ENCODE measurements at regions not wholly inside any gene's neighbourhood (a gene's known extent, or its start where the extent isn't known, plus 50 kb on each side); places are given as distances from the start of the nearest gene placed in this dataset.

- H3K27ac ChIP-seq (ENCODE audit: low read depth, low read length, poor library complexity, severe bottlenecking): no peak overlapping the region
- no peaks in the 10 kb centered on the region for H3K4me1 ChIP-seq (ENCODE audit: insufficient read depth, low read length, poor library complexity, severe bottlenecking)
- TF ChIP-seq EZH2 (IDR thresholded peaks at IDR 0.05; ENCODE audit: borderline replicate concordance, low read depth, low read length, poor library complexity, severe bottlenecking): no peak
- TF ChIP-seq, protein P1, sequence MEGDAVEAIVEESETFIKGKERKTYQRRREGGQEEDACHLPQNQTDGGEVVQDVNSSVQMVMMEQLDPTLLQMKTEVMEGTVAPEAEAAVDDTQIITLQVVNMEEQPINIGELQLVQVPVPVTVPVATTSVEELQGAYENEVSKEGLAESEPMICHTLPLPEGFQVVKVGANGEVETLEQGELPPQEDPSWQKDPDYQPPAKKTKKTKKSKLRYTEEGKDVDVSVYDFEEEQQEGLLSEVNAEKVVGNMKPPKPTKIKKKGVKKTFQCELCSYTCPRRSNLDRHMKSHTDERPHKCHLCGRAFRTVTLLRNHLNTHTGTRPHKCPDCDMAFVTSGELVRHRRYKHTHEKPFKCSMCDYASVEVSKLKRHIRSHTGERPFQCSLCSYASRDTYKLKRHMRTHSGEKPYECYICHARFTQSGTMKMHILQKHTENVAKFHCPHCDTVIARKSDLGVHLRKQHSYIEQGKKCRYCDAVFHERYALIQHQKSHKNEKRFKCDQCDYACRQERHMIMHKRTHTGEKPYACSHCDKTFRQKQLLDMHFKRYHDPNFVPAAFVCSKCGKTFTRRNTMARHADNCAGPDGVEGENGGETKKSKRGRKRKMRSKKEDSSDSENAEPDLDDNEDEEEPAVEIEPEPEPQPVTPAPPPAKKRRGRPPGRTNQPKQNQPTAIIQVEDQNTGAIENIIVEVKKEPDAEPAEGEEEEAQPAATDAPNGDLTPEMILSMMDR (conservative IDR thresholded peaks at IDR 0.05; ENCODE audit: low read depth, low read length): no peak
- H3K4me3 ChIP-seq (ENCODE audit: low read depth, low read length, poor library complexity, severe bottlenecking): no peak overlapping the region
- ChIA-PET POLR2A (ENCODE audit: low non-redundant PET) (no interaction called here), CTCF (no interaction called here)
- BruUV-seq (replicated peaks): no TSS peak
- intact Hi-C loops (cut with micrococcal nuclease; ENCODE audit: unreplicated experiment): loop anchor here (10.0 kb wide), 2 partner anchors 393 to 1213 kb away; no protein-coding TSS in a partner anchor
- H3K9me3 ChIP-seq (ENCODE audit: low read depth, low read length, poor library complexity, severe bottlenecking): no peaks in the 10 kb centered on the region
- DNase-seq (ENCODE audit: low spot score): no peak
- no peaks in the 10 kb centered on the region for H3K36me3 ChIP-seq (ENCODE audit: insufficient read depth, low read length, poor library complexity, severe bottlenecking)
- H3K27me3 ChIP-seq (replicated peaks; ENCODE audit: insufficient read depth, low read depth, low read length, poor library complexity): no peaks in the 10 kb centered on the region
Observed at GRCh38 chr3:71872256-71872655, 87.3 kb upstream of the PROK2 start.

DNA sequence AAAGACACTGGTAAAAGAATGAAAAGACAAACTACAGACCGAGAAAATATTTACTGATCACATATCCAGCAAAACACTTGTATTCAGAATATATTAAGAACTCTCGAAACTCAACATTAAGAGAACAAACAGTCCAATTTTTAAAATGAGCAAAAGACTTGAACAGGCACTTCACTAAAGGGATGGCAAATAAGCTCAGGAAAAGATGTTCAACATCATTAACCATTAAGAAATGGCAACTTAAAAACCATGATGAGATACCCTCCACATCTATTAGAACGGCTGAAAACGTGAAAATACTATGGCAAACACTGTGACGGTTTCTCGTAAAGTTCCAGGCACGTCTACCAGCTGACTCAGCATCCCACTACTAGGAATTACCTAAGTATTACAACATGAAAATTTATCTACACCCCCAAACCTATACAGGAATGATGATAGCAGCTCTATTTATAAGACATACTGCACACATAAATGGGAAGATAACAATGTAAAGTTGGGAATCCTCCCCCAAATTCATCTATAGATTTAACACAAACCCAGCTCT is 86.1 kb upstream of the PROK2 start:
- ChIA-PET CTCF (no interaction called here), POLR2A (ENCODE audit: low non-redundant PET) (no interaction called here)
- intact Hi-C loops (cut with micrococcal nuclease; ENCODE audit: unreplicated experiment): loop anchor here (10.0 kb wide), 2 partner anchors 394 to 1214 kb away; no protein-coding TSS in a partner anchor

DNA sequence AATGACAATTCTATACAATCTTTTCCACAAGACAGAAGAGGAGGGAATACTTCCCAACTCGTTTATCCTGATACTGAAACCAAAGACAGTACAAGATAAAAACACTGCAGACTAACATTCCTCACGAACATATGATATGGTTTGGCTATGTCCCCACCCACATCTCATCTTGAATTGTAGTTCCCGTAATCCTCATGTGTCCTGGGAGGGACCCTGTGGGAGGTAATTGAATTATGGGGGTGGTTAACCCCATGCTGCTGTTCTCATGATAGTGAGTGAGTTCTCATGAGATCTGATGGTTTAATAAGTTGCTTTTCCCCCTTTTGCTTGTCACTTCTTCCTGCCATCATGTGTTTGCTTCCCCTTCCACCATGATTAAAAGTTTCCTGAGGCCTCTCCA is 83.9 kb upstream of the PROK2 start:
- BruUV-seq (replicated peaks): no TSS peak
- CTCF ChIA-PET: no interaction called here
- no peaks in the 10 kb centered on the region for H3K36me3 ChIP-seq (ENCODE audit: insufficient read depth, low read length, poor library complexity, severe bottlenecking)
- H3K4me1 ChIP-seq (ENCODE audit: insufficient read depth, low read length, poor library complexity, severe bottlenecking): no peaks in the 10 kb centered on the region
- peak; percentile 59 for DNase-seq (ENCODE audit: low spot score)
- no peaks in the 10 kb centered on the region for H3K9me3 ChIP-seq (ENCODE audit: low read depth, low read length, poor library complexity, severe bottlenecking)
- POLR2A ChIA-PET (ENCODE audit: low non-redundant PET): no interaction called here
- no peak overlapping the region for H3K4me3 ChIP-seq (ENCODE audit: low read depth, low read length, poor library complexity, severe bottlenecking)
- H3K27me3 ChIP-seq (replicated peaks; ENCODE audit: insufficient read depth, low read depth, low read length, poor library complexity): no peaks in the 10 kb centered on the region
- intact Hi-C loops (cut with micrococcal nuclease; ENCODE audit: unreplicated experiment): no loop called here
- H3K27ac ChIP-seq (ENCODE audit: low read depth, low read length, poor library complexity, severe bottlenecking): no peak overlapping the region
- TF ChIP-seq EZH2 (IDR thresholded peaks at IDR 0.05; ENCODE audit: borderline replicate concordance, low read depth, low read length, poor library complexity, severe bottlenecking): no peak
- TF ChIP-seq, protein P1 (conservative IDR thresholded peaks at IDR 0.05; ENCODE audit: low read depth, low read length): no peak

More for the DNA sequence above, 86.1 kb upstream of the PROK2 start:
- no peaks in the 10 kb centered on the region for H3K9me3 ChIP-seq (ENCODE audit: low read depth, low read length, poor library complexity, severe bottlenecking)
- DNase-seq (ENCODE audit: low spot score): no peak
- H3K4me1 ChIP-seq (ENCODE audit: insufficient read depth, low read length, poor library complexity, severe bottlenecking): no peaks in the 10 kb centered on the region
- TF ChIP-seq, protein P1 (conservative IDR thresholded peaks at IDR 0.05; ENCODE audit: low read depth, low read length): no peak
- no peak for TF ChIP-seq EZH2 (IDR thresholded peaks at IDR 0.05; ENCODE audit: borderline replicate concordance, low read depth, low read length, poor library complexity, severe bottlenecking)
- BruUV-seq (replicated peaks): no TSS peak
- no peak overlapping the region for H3K4me3 ChIP-seq (ENCODE audit: low read depth, low read length, poor library complexity, severe bottlenecking)
- H3K27ac ChIP-seq (ENCODE audit: low read depth, low read length, poor library complexity, severe bottlenecking): no peak overlapping the region
- H3K27me3 ChIP-seq (replicated peaks; ENCODE audit: insufficient read depth, low read depth, low read length, poor library complexity): no peaks in the 10 kb centered on the region
- H3K36me3 ChIP-seq (ENCODE audit: insufficient read depth, low read length, poor library complexity, severe bottlenecking): no peaks in the 10 kb centered on the region
